D721Med (cell line): ENCODE measurements at regions not wholly inside any gene's neighbourhood (a gene's known extent, or its start where the extent isn't known, plus 50 kb on each side); places are given as distances from the start of the nearest gene placed in this dataset.

Experiments
- DNase-seq: peaks from one replicate; pipeline ENCODE4 v3.0.0; 2011; ENCODE audit warnings: low spot score; ENCODE audit not compliant: insufficient read length
- FAIRE-seq: peaks from 2 replicates; lab custom pipeline; 2011; peaks lifted over from hg19 to GRCh38; lab: Jason Lieb, UNC
- CTCF ChIP-seq: IDR thresholded peaks from 2 replicates; pipeline ENCODE4 v1.5.1; 2012; ENCODE audit warnings: mild to moderate bottlenecking, control low read depth; ENCODE audit not compliant: insufficient read depth; ENCODE audit errors: missing control alignments

- DNase-seq (no peak), FAIRE-seq (no peak)
- no peak for TF ChIP-seq CTCF
Observed at GRCh38 chr13:105608104-105608503, 927.4 kb downstream of the EFNB2 start.

- no peak for FAIRE-seq
- DNase-seq = no peak
- TF ChIP-seq CTCF = no peak
Observed at GRCh38 chr13:105607426-105607825, 928.0 kb downstream of the EFNB2 start.

GRCh38 chr13:105607016-105607415 is 928.4 kb downstream of the EFNB2 start:
- FAIRE-seq (no peak), DNase-seq (no peak)
- no peak for TF ChIP-seq CTCF

GRCh38 chr13:105602956-105603670 is 932.3 kb downstream of the EFNB2 start:
- no peak for TF ChIP-seq CTCF
- DNase-seq (no peak), FAIRE-seq (no peak)

GRCh38 chr13:105599477-105600037 is 935.9 kb downstream of the EFNB2 start:
- FAIRE-seq (no peak), DNase-seq (no peak)
- TF ChIP-seq CTCF = no peak

GRCh38 chr13:105598529-105598928 is 936.9 kb downstream of the EFNB2 start:
- FAIRE-seq (no peak), DNase-seq (no peak)
- no peak for TF ChIP-seq CTCF

- FAIRE-seq = no peak
- no peak for DNase-seq
- no peak for TF ChIP-seq CTCF
Observed at GRCh38 chr13:105597573-105597972, 937.9 kb downstream of the EFNB2 start.
